Transverse colon (tissue), 4 donors: ENCODE measurements at regions not wholly inside any gene's neighbourhood (a gene's known extent, or its start where the extent isn't known, plus 50 kb on each side); places are given as distances from the start of the nearest gene placed in this dataset.

Experiments used
- DNase-seq: peaks from one replicate; pipeline ENCODE4 v3.0.0-alpha.2; 2019
- H3K27ac ChIP-seq, 4 donors: fragments of 200-600 bp; sonication (generic); 2 replicates each; pipeline ENCODE4 v1.5.1; 2016 to 2018; ENCODE audit warnings: inconsistent platforms in 4 of 4
- H3K27me3 ChIP-seq: fragments of 200-600 bp; sonication (generic); 2 replicates; pipeline ENCODE4 v1.5.1; 2017; ENCODE audit warnings: inconsistent platforms
- H3K36me3 ChIP-seq, 4 donors: fragments of 200-600 bp; sonication (generic); 2 replicates each; pipeline ENCODE4 v1.5.1; 2017 to 2019; ENCODE audit warnings: inconsistent platforms in 4 of 4
- H3K4me1 ChIP-seq, 4 donors: fragments of 200-600 bp; sonication (generic); 2 replicates each; pipeline ENCODE4 v1.5.1; 2017 to 2020; ENCODE audit warnings: inconsistent platforms in 4 of 4
- H3K4me3 ChIP-seq, 4 donors: fragments of 200-600 bp; sonication (generic); 1 replicate in 1 of 4; 2 replicates in 3 of 4; pipeline versions ENCODE4 v1.5.1 to v1.6.1; 2017 to 2019; ENCODE audit warnings: inconsistent platforms in 4 of 4
- H3K9me3 ChIP-seq, 2 donors: fragments of 200-600 bp; sonication (generic); 2 replicates each; pipeline ENCODE4 v1.5.1; 2017 to 2019; ENCODE audit warnings: inconsistent platforms in 2 of 2
- EP300 ChIP-seq: sonication (generic); formaldehyde crosslinking; IDR thresholded peaks from one replicate; pipeline ENCODE4 v1.6.1; 2017; ENCODE audit warnings: antibody characterized with exemption, low read depth
- POLR2A ChIP-seq: fragments of 450-650 bp; IDR thresholded peaks from one replicate; pipeline ENCODE4 v1.6.1; 2016; ENCODE audit warnings: antibody characterized with exemption, mild to moderate bottlenecking, moderate library complexity
- POLR2AphosphoS5 ChIP-seq, 3 donors: sonication (generic); formaldehyde crosslinking; IDR thresholded peaks; one replicate each; pipeline ENCODE4 v1.6.1; 2016; ENCODE audit warnings: antibody characterized with exemption in 3 of 3
- WGBS, 2 donors: methylation state at CpG; one replicate each; pipeline ENCODE4 v1.1.5; 2018; ENCODE audit warnings: low coverage in 1 of 2; 5-methylcytosine and 5-hydroxymethylcytosine counted together
- in situ Hi-C, 4 donors: fragments of 200-750 bp; cut with MboI; loops; one replicate each; pipeline versions ENCODE4 v1.15.0 to v1.15.1; 2017; ENCODE audit warnings: low sequenced_read_pairs in 3 of 4, low pct_ligation_motif_present in 1 of 4, low pct_unique_long_range_greater_than_20kb in 1 of 4
- intact Hi-C: fragments of 100-400 bp; cut with DNase I; formaldehyde crosslinking; loops from one replicate; pipeline ENCODE4 v1.15.1; 2023; ENCODE audit warnings: low total_unique reads
- TF ChIP-seq, protein P1 (sequence below), 5 experiments: fragments of 200-600 bp in 3 of 5; fragments of 450-650 bp in 2 of 5; sonication (generic) in 3 of 5; IDR thresholded peaks; 1 replicate in 2 of 5; 2 replicates in 3 of 5; pipeline ENCODE4 v1.5.1; 2016 to 2017; ENCODE audit warnings: antibody characterized with exemption in 5 of 5, inconsistent platforms in 3 of 5, mild to moderate bottlenecking in 2 of 5, moderate library complexity in 1 of 5

DNA sequence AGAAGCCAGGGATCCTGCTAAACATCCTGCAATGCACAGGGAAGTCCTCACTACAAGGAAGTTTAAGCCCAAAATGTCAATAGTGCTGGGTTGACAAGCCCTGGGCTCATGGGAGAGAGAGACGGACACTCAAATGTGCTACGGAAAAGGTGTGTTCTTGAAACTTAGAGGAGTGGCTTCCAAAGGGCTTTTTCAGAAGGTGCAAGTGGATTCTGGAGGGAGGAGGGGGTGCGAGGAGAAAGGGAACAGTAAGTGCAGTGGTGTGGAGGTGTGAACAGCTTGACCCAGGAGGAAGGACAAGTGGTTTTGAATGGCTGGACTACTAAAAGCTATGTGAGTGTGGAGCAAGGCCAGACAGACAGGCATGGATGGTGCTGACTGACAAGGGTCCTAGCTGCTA, 50.4 kb upstream of the CECR2 start:
- Histone ChIP-seq H3K36me3 (no peaks in the 10 kb centered on the region), H3K9me3 (no peaks in the 10 kb centered on the region), H3K27ac (no peak overlapping the region), H3K4me1 (no peaks in the 10 kb centered on the region), H3K27me3 (no peaks in the 10 kb centered on the region), H3K4me3 (no peak overlapping the region)
- intact Hi-C loops: no loop called here
- WGBS, 2 donors: 77 to 100% methylated on average over 2 to 3 of the region's 3 CpGs
- DNase-seq: no peak
- TF ChIP-seq POLR2A: no peak
- TF ChIP-seq POLR2AphosphoS5 (IDR thresholded peaks at IDR 0.05): no peak
- TF ChIP-seq, protein P1, sequence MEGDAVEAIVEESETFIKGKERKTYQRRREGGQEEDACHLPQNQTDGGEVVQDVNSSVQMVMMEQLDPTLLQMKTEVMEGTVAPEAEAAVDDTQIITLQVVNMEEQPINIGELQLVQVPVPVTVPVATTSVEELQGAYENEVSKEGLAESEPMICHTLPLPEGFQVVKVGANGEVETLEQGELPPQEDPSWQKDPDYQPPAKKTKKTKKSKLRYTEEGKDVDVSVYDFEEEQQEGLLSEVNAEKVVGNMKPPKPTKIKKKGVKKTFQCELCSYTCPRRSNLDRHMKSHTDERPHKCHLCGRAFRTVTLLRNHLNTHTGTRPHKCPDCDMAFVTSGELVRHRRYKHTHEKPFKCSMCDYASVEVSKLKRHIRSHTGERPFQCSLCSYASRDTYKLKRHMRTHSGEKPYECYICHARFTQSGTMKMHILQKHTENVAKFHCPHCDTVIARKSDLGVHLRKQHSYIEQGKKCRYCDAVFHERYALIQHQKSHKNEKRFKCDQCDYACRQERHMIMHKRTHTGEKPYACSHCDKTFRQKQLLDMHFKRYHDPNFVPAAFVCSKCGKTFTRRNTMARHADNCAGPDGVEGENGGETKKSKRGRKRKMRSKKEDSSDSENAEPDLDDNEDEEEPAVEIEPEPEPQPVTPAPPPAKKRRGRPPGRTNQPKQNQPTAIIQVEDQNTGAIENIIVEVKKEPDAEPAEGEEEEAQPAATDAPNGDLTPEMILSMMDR (IDR thresholded peaks at IDR 0.05): no peak
- no peak for TF ChIP-seq EP300
- in situ Hi-C loops: no loop called here

GRCh38 chr22:17315310-17315709, 54.0 kb upstream of the CECR2 start:
- Histone ChIP-seq H3K27ac (no peak overlapping the region), H3K27me3 (no peaks in the 10 kb centered on the region), H3K4me1 (no peaks in the 10 kb centered on the region), H3K36me3 (no peaks in the 10 kb centered on the region), H3K4me3 (no peak overlapping the region), H3K9me3 (no peaks in the 10 kb centered on the region)
- TF ChIP-seq POLR2AphosphoS5 (IDR thresholded peaks at IDR 0.05) (no peak), POLR2A (no peak), EP300 (no peak)
- TF ChIP-seq, protein P1 (IDR thresholded peaks at IDR 0.05): no peak
- WGBS, 2 donors: 70 to 72% methylated on average over 7 of the region's 7 CpGs
- in situ Hi-C loops: no loop called here
- intact Hi-C loops: no loop called here
- no peak for DNase-seq

GRCh38 chr22:17314487-17314886, 54.8 kb upstream of the CECR2 start:
- H3K4me1 ChIP-seq: no peaks in the 10 kb centered on the region
- in situ Hi-C loops: no loop called here

DNA sequence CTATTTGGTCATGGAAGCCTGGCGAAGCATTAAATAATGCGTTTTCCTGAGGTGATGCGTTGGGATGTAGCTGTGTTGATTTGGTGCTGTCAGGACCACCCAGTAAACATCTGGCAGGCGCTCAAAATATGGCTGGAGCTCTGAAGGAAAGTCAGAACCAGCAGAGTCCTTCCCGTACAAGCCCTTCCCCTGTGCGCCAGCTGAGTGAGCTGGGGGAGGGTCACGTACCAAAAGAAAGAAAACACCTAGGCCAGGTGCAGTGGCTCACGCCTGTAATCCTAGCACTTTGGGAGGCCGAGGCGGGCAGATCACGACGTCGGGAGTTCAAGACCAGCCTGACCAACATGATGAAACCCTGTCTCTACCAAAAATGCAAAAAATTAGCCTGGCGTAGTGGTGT, 55.6 kb upstream of the CECR2 start:
- intact Hi-C loops: no loop called here
- no peak for TF ChIP-seq EP300
- no peak for TF ChIP-seq POLR2AphosphoS5 (IDR thresholded peaks at IDR 0.05)
- TF ChIP-seq POLR2A: no peak
- TF ChIP-seq, protein P1 (IDR thresholded peaks at IDR 0.05): no peak
- H3K9me3 ChIP-seq: no peaks in the 10 kb centered on the region
- WGBS, 2 donors: 84 to 88% methylated on average over 4 to 14 of the region's 14 CpGs
- H3K4me1 ChIP-seq: no peaks in the 10 kb centered on the region
- no peak overlapping the region for H3K27ac ChIP-seq
- no peaks in the 10 kb centered on the region for H3K27me3 ChIP-seq
- in situ Hi-C loops: no loop called here
- no peak for DNase-seq
- H3K4me3 ChIP-seq: no peak overlapping the region
- H3K36me3 ChIP-seq: no peaks in the 10 kb centered on the region

More at GRCh38 chr22:17314487-17314886, 54.8 kb upstream of the CECR2 start:
- TF ChIP-seq POLR2AphosphoS5 (IDR thresholded peaks at IDR 0.05) (no peak), EP300 (no peak), POLR2A (no peak)
- TF ChIP-seq, protein P1 (IDR thresholded peaks at IDR 0.05): no peak
- 90 to 92% methylated on average over 5 to 9 of the region's 9 CpGs for WGBS, 2 donors
- Histone ChIP-seq H3K9me3 (no peaks in the 10 kb centered on the region), H3K4me3 (no peak overlapping the region), H3K27me3 (no peaks in the 10 kb centered on the region), H3K36me3 (no peaks in the 10 kb centered on the region), H3K27ac (no peak overlapping the region)
- intact Hi-C loops: no loop called here
- no peak for DNase-seq
